IMR-90 (cell line): ENCODE measurements at regions not wholly inside any gene's neighbourhood (a gene's known extent, or its start where the extent isn't known, plus 50 kb on each side); places are given as distances from the start of the nearest gene placed in this dataset.

Experiments used
- ATAC-seq: fragments of 200-7000 bp; cut with Tn5 transposase; 2 replicates; pipeline ENCODE4 v1.9.1; 2020; ENCODE audit warnings: low read depth, mild to moderate bottlenecking, moderate library complexity
- BruUV-seq: library from RNA; stranded (reverse); fragments of 400-500 nt; replicated peaks from 2 replicates; lab custom pipeline; 2021; lab: Mats Ljungman, UMichigan
- CTCF ChIA-PET: fragments of 300-600 bp; formaldehyde crosslinking; extraction: SDS; loops from one replicate; lab custom pipeline; 2021; ENCODE audit warnings: antibody characterized with exemption; lab: Yijun Ruan, JAX
- POLR2A ChIA-PET: fragments of 300-600 bp; sonication (Branson Sonifier 250); formaldehyde crosslinking; loops from one replicate; lab custom pipeline; 2022; ENCODE audit warnings: antibody characterized with exemption; ENCODE audit not compliant: unreplicated experiment; lab: Charles Lee
- DNase-seq: peaks from one replicate; pipeline ENCODE4 v3.0.0; 2013
- H2AFZ ChIP-seq: replicated peaks from 2 replicates; pipeline ENCODE3; 2013; ENCODE audit warnings: low read length, mild to moderate bottlenecking; ENCODE audit not compliant: poor library complexity
- H2AK5ac ChIP-seq: 2 replicates; pipeline ENCODE4 v1.6.1; 2013; ENCODE audit warnings: low read depth, low read length, inconsistent platforms
- H2AK9ac ChIP-seq: replicated peaks from 2 replicates; pipeline ENCODE3; 2013; ENCODE audit warnings: mild to moderate bottlenecking, low read depth, low read length, moderate library complexity; ENCODE audit not compliant: poor library complexity
- H2BK120ac ChIP-seq: 2 replicates; pipeline ENCODE4 v1.6.1; 2013; ENCODE audit warnings: low read depth, low read length, inconsistent platforms
- H2BK15ac ChIP-seq: 3 replicates; pipeline ENCODE4 v1.6.1; 2013; ENCODE audit warnings: low read depth, low read length, inconsistent platforms
- H2BK20ac ChIP-seq: 2 replicates; pipeline ENCODE4 v1.6.1; 2013; ENCODE audit warnings: low read depth, mild to moderate bottlenecking, inconsistent platforms, low read length, moderate library complexity
- H2BK5ac ChIP-seq: 2 replicates; pipeline ENCODE4 v1.6.1; 2013; ENCODE audit warnings: mild to moderate bottlenecking, low read depth, low read length, inconsistent platforms; ENCODE audit not compliant: poor library complexity, severe bottlenecking
- H3K14ac ChIP-seq: replicated peaks from 2 replicates; pipeline ENCODE4 v1.6.1; 2013; ENCODE audit warnings: low read depth, low read length, inconsistent platforms
- H3K18ac ChIP-seq: 2 replicates; pipeline ENCODE4 v1.6.1; 2013; ENCODE audit warnings: low read depth, low read length, control low read depth
- H3K23ac ChIP-seq: 2 replicates; pipeline ENCODE4 v1.6.1; 2013; ENCODE audit warnings: low read depth, low read length, inconsistent platforms
- H3K27ac ChIP-seq: 2 replicates; pipeline ENCODE4 v1.5.1; 2013; ENCODE audit warnings: mild to moderate bottlenecking, control low read depth, low read length; ENCODE audit not compliant: insufficient read depth
- H3K27me3 ChIP-seq: 2 replicates; pipeline ENCODE4 v1.6.1; 2013; ENCODE audit warnings: low read length; ENCODE audit not compliant: control insufficient read depth, insufficient read depth
- H3K36me3 ChIP-seq: 2 replicates; pipeline ENCODE4 v1.6.1; 2013; ENCODE audit warnings: low read length, mixed read lengths; ENCODE audit not compliant: control insufficient read depth, insufficient read depth
- H3K4ac ChIP-seq: 2 replicates; pipeline ENCODE4 v1.6.1; 2013; ENCODE audit warnings: low read depth, low read length, inconsistent platforms
- H3K4me1 ChIP-seq: 2 replicates; pipeline ENCODE4 v1.6.1; 2013; ENCODE audit warnings: low read length, mixed read lengths; ENCODE audit not compliant: control insufficient read depth, insufficient read depth
- H3K4me2 ChIP-seq: 2 replicates; pipeline ENCODE4 v1.6.1; 2013; ENCODE audit warnings: low read depth, mild to moderate bottlenecking, control low read depth, low read length, moderate library complexity
- H3K4me3 ChIP-seq: 2 replicates; pipeline ENCODE4 v1.5.1; 2013; ENCODE audit warnings: low read depth, mild to moderate bottlenecking, control low read depth, low read length, moderate library complexity; ENCODE audit not compliant: insufficient read depth
- H3K56ac ChIP-seq: 2 replicates; pipeline ENCODE4 v1.6.1; 2013; ENCODE audit warnings: low read length, inconsistent platforms; ENCODE audit not compliant: insufficient read depth; ENCODE audit errors: extremely low read depth
- H3K79me1 ChIP-seq, 2 experiments: 2 replicates each; pipeline ENCODE4 v1.6.1; 2013; ENCODE audit warnings: low read length in 2 of 2, inconsistent platforms in 1 of 2, low read depth in 1 of 2
- H3K9ac ChIP-seq: 2 replicates; pipeline ENCODE4 v1.6.1; 2013; ENCODE audit warnings: low read depth, low read length, control low read depth
- H3K9me1 ChIP-seq: 2 replicates; pipeline ENCODE4 v1.6.1; 2013; ENCODE audit warnings: low read length, inconsistent platforms; ENCODE audit not compliant: insufficient read depth
- H3K9me3 ChIP-seq: 2 replicates; pipeline ENCODE4 v1.6.1; 2013; ENCODE audit warnings: low read length; ENCODE audit not compliant: control insufficient read depth, insufficient read depth
- H4K20me1 ChIP-seq: 2 replicates; pipeline ENCODE4 v1.6.1; 2013; ENCODE audit warnings: low read length, inconsistent platforms; ENCODE audit not compliant: insufficient read depth
- H4K5ac ChIP-seq: 2 replicates; pipeline ENCODE4 v1.6.1; 2013; ENCODE audit warnings: mild to moderate bottlenecking, low read depth, low read length, control low read depth
- H4K8ac ChIP-seq, 2 experiments: 2 replicates each; pipeline ENCODE4 v1.6.1; 2013; ENCODE audit warnings: low read depth in 2 of 2, low read length in 2 of 2, control low read depth in 1 of 2, inconsistent platforms in 1 of 2
- H4K91ac ChIP-seq: 2 replicates; pipeline ENCODE4 v1.6.1; 2013; ENCODE audit warnings: low read depth, low read length, inconsistent platforms; ENCODE audit not compliant: insufficient read depth
- BHLHE40 ChIP-seq: fragments of 150-350 bp; IDR thresholded peaks from 2 replicates; pipeline ENCODE4 v1.6.1; 2016; ENCODE audit warnings: mild to moderate bottlenecking, low read depth, low read length
- CEBPB ChIP-seq: IDR thresholded peaks from 2 replicates; pipeline ENCODE4 v1.6.1; 2012; ENCODE audit warnings: low read depth, low read length, improper control_type of control experiment
- CHD1 ChIP-seq: IDR thresholded peaks from 2 replicates; pipeline ENCODE4 v1.6.1; 2012; ENCODE audit warnings: low read depth, low read length, improper control_type of control experiment
- CTCF ChIP-seq: conservative IDR thresholded peaks from 2 replicates; pipeline ENCODE4 v1.5.1; 2012; ENCODE audit warnings: mild to moderate bottlenecking, low read depth, low read length, improper control_type of control experiment
- ELK1 ChIP-seq: fragments of 150-350 bp; IDR thresholded peaks from 2 replicates; pipeline ENCODE4 v1.6.1; 2016; ENCODE audit warnings: low read depth, mild to moderate bottlenecking, low read length, moderate library complexity, borderline replicate concordance
- FOS ChIP-seq: fragments of 150-350 bp; IDR thresholded peaks from 2 replicates; pipeline ENCODE4 v1.6.1; 2016; ENCODE audit warnings: low read depth, low read length
- MAFK ChIP-seq: IDR thresholded peaks from 2 replicates; pipeline ENCODE4 v1.6.1; 2012; ENCODE audit warnings: low read depth, low read length, improper control_type of control experiment
- MAZ ChIP-seq: IDR thresholded peaks from 2 replicates; pipeline ENCODE4 v1.6.1; 2012; ENCODE audit warnings: low read depth, mild to moderate bottlenecking, low read length, improper control_type of control experiment, moderate library complexity, borderline replicate concordance
- MXI1 ChIP-seq: IDR thresholded peaks from 2 replicates; pipeline ENCODE4 v1.6.1; 2012; ENCODE audit warnings: low read depth, mild to moderate bottlenecking, low read length, moderate library complexity, borderline replicate concordance
- NFE2L2 ChIP-seq: fragments of 150-350 bp; IDR thresholded peaks from 2 replicates; pipeline ENCODE4 v1.6.1; 2016; ENCODE audit warnings: low read depth, mild to moderate bottlenecking, low read length
- POLR2A ChIP-seq: IDR thresholded peaks from 2 replicates; pipeline ENCODE4 v1.6.1; 2012; ENCODE audit warnings: mild to moderate bottlenecking, low read depth, low read length
- RAD21 ChIP-seq: IDR thresholded peaks from 2 replicates; pipeline ENCODE4 v1.6.1; 2012; ENCODE audit warnings: low read length, improper control_type of control experiment
- RCOR1 ChIP-seq: IDR thresholded peaks from 2 replicates; pipeline ENCODE4 v1.6.1; 2012; ENCODE audit warnings: mild to moderate bottlenecking, low read length, improper control_type of control experiment; ENCODE audit not compliant: insufficient replicate concordance
- RFX5 ChIP-seq: IDR thresholded peaks from 2 replicates; pipeline ENCODE4 v1.8.0; 2012; ENCODE audit warnings: low read depth, mild to moderate bottlenecking, low read length, moderate library complexity
- SMC3 ChIP-seq: fragments of 150-350 bp; IDR thresholded peaks from 2 replicates; pipeline ENCODE4 v1.6.1; 2016; ENCODE audit warnings: low read depth, mild to moderate bottlenecking, antibody characterized with exemption, low read length, moderate library complexity
- USF2 ChIP-seq: fragments of 150-350 bp; IDR thresholded peaks from 2 replicates; pipeline ENCODE4 v1.6.1; 2017; ENCODE audit warnings: mild to moderate bottlenecking, antibody characterized with exemption, low read length, low read depth
- WGBS, 2 experiments: methylation state at CpG; one replicate each; pipeline versions ENCODE4 v1.1.5 to v1.1.7; 2013; ENCODE audit warnings: missing lambda C conversion rate in 2 of 2; ENCODE audit not compliant: insufficient read length in 1 of 2; ENCODE audit errors: extremely low coverage in 2 of 2; 5-methylcytosine and 5-hydroxymethylcytosine counted together
- dilution Hi-C: fragments of 300-500 bp; cut with HindIII; formaldehyde crosslinking; loops from one replicate; pipeline ENCODE4 v1.14.3; 2018; ENCODE audit warnings: low sequenced_read_pairs; ENCODE audit not compliant: unreplicated experiment
- in situ Hi-C: fragments of 300-500 bp; cut with MboI; formaldehyde crosslinking; loops from 3 replicates; pipeline ENCODE4 v1.14.3; 2019; ENCODE audit warnings: low sequenced_read_pairs, inconsistent platforms, mixed read lengths
- intact Hi-C: fragments of 100-400 bp; cut with micrococcal nuclease; formaldehyde crosslinking; loops from 2 replicates; pipeline ENCODE4 v1.10.0; 2022

GRCh38 chr1:201661823-201662359 is 123.0 kb downstream of the NAV1 start:
- Histone ChIP-seq H2BK20ac (no peak overlapping the region), H3K23ac (0 out of 2 replicates have a peak overlapping the region, but pooled peaks have one; percentile 7), H3K4ac (no peak overlapping the region), H3K9ac (no peak overlapping the region), H2BK15ac (no peak overlapping the region), H2BK5ac (no peak overlapping the region), H3K18ac (no peak overlapping the region), H2AK9ac (no peak overlapping the region), H3K4me3 (no peak overlapping the region), H3K36me3 (peaks cover 24% of the 10 kb centered on the region), H3K9me3 (no peaks in the 10 kb centered on the region), H3K27me3 (no peaks in the 10 kb centered on the region), H3K9me1 (peaks cover 64% of the 10 kb centered on the region), H3K79me1 (peaks cover 39 to 100% of the 10 kb centered on the region in 2 experiments), H2BK120ac (no peak overlapping the region), H3K56ac (no peak overlapping the region), H4K5ac (no peak overlapping the region), H3K4me1 (peaks cover 13% of the 10 kb centered on the region; the same call in 1 of the 2 replicates), H4K91ac (no peak overlapping the region), H3K27ac (no peak overlapping the region), H4K8ac (no peak overlapping the region), H3K4me2 (no peak overlapping the region), H4K20me1 (peaks cover 100% of the 10 kb centered on the region), H2AK5ac (no peak overlapping the region), H3K14ac (no peak overlapping the region), H2AFZ (no peak overlapping the region)
- DNase-seq (no peak), ATAC-seq (no peak)
- BruUV-seq = no TSS peak
- CTCF ChIA-PET = no interaction called here
- dilution Hi-C loops (no loop called here), in situ Hi-C loops (no loop called here), intact Hi-C loops (no loop called here)
- POLR2A ChIA-PET = no interaction called here
- TF ChIP-seq SMC3 (no peak), POLR2A (no peak), RFX5 (no peak), RAD21 (no peak), MAZ (no peak), BHLHE40 (no peak), USF2 (no peak), CTCF (no peak), ELK1 (no peak), RCOR1 (no peak), CHD1 (no peak), FOS (no peak), MAFK (no peak), MXI1 (no peak), NFE2L2 (no peak), CEBPB (no peak)
- WGBS, 2 experiments = 100% methylated on average over 1 of the region's 8 CpGs; no CpG with 5 or more reads in 1 of the 2 experiments
